ENCODE measurements at regions not wholly inside any gene's neighbourhood (a gene's known extent, or its start where the extent isn't known, plus 50 kb on each side); places are given as distances from the start of the nearest gene placed in this dataset.

DNA sequence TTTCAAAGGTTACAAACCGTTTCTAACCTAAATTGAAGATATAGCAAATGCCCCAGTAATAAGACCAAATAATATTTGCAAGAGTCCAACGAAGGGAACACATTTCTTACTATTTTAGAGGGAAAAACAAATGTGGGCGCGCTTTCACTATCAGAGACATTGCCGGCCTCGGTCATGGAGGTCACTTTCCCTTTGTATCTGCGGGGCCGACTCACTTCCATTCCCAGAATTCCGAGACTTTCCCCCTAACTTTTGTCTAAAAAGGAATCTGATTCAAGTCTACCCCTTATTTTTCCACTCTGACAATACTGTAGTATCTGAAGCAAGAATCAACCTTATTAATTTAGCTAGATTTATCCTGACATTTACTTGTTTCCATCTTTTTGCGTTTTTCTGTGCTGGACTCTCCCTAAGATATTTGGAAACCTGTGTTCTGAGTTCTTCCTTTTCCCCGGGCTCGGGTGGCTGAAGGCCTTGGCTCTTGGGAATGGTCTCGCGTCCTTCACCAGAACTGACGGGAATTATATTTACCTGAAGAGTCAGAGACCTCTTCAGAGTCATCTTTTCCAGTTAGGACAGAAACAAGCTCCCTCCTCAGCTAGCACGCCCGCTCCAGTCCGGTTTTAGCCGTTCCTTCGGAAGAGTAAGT lies 71.8 kb upstream of the ZNF184 start:
- TF ChIP-seq, protein P1, sequence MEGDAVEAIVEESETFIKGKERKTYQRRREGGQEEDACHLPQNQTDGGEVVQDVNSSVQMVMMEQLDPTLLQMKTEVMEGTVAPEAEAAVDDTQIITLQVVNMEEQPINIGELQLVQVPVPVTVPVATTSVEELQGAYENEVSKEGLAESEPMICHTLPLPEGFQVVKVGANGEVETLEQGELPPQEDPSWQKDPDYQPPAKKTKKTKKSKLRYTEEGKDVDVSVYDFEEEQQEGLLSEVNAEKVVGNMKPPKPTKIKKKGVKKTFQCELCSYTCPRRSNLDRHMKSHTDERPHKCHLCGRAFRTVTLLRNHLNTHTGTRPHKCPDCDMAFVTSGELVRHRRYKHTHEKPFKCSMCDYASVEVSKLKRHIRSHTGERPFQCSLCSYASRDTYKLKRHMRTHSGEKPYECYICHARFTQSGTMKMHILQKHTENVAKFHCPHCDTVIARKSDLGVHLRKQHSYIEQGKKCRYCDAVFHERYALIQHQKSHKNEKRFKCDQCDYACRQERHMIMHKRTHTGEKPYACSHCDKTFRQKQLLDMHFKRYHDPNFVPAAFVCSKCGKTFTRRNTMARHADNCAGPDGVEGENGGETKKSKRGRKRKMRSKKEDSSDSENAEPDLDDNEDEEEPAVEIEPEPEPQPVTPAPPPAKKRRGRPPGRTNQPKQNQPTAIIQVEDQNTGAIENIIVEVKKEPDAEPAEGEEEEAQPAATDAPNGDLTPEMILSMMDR (conservative IDR thresholded peaks at IDR 0.05), result no peak
- TF ChIP-seq ZFX (IDR thresholded peaks at IDR 0.05), result no peak
